ENCODE measurements at regions not wholly inside any gene's neighbourhood (a gene's known extent, or its start where the extent isn't known, plus 50 kb on each side); places are given as distances from the start of the nearest gene placed in this dataset.

DNA sequence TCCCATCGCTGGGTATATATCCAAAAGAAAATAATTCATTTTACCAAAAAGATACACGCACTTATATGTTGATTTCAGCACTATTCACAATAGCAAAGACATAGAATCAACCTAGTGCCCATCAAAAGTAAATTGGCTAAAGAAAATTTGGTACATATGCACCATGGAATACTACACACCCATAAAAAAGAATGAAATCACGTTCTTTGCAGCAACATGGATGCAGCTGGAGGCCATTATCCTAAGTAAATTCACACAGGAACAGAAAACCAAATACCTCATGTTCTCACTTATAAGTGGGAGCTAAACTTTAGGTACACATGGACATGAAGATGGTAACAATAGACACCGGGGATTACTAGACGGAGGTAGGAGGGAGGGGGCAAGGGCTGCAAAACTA, 50.0 kb upstream of the ZNF644 start:
- Mint-ChIP-seq H3K36me3 (ENCODE audit: low read depth) (no peaks in the 10 kb centered on the region), H3K9me3 (no peaks in the 10 kb centered on the region), H3K4me1 (peaks cover 23% of the 10 kb centered on the region), H3K27me3 (ENCODE audit: low read depth, poor library complexity) (no peaks in the 10 kb centered on the region), H3K27ac (no peak overlapping the region), H3K4me3 (no peak overlapping the region)
- TF ChIP-seq, protein P1, sequence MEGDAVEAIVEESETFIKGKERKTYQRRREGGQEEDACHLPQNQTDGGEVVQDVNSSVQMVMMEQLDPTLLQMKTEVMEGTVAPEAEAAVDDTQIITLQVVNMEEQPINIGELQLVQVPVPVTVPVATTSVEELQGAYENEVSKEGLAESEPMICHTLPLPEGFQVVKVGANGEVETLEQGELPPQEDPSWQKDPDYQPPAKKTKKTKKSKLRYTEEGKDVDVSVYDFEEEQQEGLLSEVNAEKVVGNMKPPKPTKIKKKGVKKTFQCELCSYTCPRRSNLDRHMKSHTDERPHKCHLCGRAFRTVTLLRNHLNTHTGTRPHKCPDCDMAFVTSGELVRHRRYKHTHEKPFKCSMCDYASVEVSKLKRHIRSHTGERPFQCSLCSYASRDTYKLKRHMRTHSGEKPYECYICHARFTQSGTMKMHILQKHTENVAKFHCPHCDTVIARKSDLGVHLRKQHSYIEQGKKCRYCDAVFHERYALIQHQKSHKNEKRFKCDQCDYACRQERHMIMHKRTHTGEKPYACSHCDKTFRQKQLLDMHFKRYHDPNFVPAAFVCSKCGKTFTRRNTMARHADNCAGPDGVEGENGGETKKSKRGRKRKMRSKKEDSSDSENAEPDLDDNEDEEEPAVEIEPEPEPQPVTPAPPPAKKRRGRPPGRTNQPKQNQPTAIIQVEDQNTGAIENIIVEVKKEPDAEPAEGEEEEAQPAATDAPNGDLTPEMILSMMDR (IDR thresholded peaks at IDR 0.05) = no peak
- no peak for DNase-seq
